HG03558 (cell line): ENCODE measurements at regions not wholly inside any gene's neighbourhood (a gene's known extent, or its start where the extent isn't known, plus 50 kb on each side); places are given as distances from the start of the nearest gene placed in this dataset.
A peak's percentile ranks its signal among the peaks of the same experiment; 100 is the strongest.

ENCODE experiments used
- ATAC-seq: cut with Tn5 transposase; IDR thresholded peaks from one replicate; pipeline ENCODE4 v1.9.1; 2021; ENCODE audit warnings: moderate number of reproducible peaks; ENCODE audit not compliant: unreplicated experiment; ENCODE audit errors: extremely low read depth

DNA sequence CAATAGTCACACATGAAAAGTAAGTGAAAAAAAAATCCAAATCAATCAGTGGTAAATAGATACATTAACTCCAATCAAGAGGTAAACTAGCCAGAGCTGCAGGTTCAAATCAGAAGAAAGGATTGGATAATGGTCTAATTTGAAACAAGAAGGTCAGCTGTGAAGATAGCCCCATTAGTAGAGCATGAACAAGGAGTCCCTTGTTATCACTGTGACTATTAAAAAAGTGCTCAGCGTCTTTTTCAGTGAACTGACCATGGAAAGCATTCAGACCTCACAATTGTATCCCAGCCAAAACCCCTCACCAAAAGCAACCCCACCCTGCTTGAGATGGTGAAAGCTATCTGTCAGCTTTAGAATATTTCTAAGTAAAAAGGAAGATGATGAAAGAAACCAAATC lies 125.0 kb upstream of the EGLN3 start:
- no peak for ATAC-seq

GRCh38 chr14:34075042-34075744 lies 124.3 kb upstream of the EGLN3 start:
- ATAC-seq = no peak

GRCh38 chr14:34072921-34073320 lies 122.0 kb upstream of the EGLN3 start:
- ATAC-seq = no peak

GRCh38 chr14:34072401-34072800 lies 121.5 kb upstream of the EGLN3 start:
- no peak for ATAC-seq

DNA sequence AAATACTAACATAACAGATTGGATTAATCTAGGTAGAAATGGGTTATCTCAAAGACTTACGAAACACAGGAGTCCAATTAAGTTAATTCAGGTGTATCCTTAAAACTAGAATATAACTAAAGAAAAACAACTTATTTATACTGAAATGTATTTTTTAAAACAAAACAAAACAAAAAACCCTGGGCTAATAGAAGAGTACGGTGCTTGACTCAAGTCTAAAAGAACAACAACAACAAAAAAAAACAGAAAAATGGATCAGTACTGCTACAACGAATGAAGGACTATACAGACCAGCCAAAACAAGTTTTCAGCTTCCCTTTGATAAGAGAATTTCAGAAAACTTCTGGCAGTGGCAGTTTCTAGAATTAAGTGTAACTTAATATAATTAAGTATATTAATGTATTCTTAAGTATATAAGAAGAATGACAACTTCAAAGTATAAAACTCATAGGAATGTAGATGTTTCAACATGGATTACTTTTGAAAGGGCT lies 120.1 kb upstream of the EGLN3 start:
- ATAC-seq = no peak

DNA sequence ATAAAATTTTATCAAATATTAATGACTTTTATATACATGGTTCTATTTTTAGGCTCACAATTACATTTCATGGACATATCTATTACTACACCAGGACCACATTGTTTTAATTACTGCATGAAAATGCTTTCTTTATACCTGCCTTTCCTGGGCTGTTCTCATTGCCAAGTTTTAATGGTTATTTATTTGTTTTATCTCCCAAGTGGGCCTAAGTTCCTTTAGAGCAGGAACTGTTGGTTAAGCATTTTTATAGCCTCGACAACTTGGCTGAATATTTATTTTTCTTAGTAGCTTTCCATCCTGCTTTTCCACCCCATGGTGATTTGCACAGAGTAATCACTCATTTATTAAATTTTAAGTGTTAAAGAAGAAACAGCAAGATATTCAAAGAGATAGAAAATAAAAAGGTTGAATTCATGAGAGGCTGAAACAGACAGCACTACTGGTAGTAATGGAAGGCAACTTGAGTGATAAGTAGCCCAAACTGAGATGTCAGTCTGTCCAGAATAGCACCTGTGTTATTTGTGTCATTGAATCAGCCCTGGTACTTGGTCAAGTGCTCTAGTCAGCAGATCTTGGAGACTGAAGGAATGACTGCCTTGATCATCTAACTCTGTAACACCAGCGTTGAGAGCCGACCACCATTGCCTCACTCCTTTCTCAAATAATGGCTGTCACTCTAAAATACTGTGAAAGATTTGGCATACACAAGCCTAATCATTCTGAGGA lies 119.1 kb upstream of the EGLN3 start:
- ATAC-seq = no peak

GRCh38 chr14:34067587-34067986 lies 116.7 kb upstream of the EGLN3 start:
- ATAC-seq = no peak

GRCh38 chr14:34065690-34066391 lies 115.0 kb upstream of the EGLN3 start:
- ATAC-seq = no peak

- no peak for ATAC-seq
Observed at GRCh38 chr14:34065236-34065635, 114.4 kb upstream of the EGLN3 start.

DNA sequence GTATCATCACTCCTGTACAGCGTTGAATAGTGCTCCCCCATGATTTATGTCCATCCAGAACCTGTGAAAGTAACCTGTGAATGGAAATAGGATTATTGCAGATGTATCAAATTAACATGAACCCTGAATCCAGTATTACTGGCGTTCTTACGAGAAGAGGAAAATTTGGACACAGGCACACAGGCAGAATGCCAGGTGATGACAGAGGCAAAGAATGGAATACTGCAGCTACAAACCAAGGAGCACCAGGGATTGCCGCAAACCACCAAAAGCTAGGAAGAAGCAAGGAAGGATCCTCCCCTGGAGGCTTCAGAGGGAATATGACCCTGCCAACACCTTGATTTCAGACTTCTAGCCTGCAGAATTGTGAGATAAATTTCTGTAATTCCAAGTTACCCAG lies 113.5 kb upstream of the EGLN3 start:
- no peak for ATAC-seq

- ATAC-seq = no peak
Observed at GRCh38 chr14:34063470-34064164, 112.7 kb upstream of the EGLN3 start.

- no peak for ATAC-seq
Observed at GRCh38 chr14:34063042-34063441, 112.2 kb upstream of the EGLN3 start.

GRCh38 chr14:34062353-34062973 lies 111.6 kb upstream of the EGLN3 start:
- ATAC-seq = no peak

- no peak for ATAC-seq
Observed at GRCh38 chr14:34060651-34060999, 109.8 kb upstream of the EGLN3 start.

DNA sequence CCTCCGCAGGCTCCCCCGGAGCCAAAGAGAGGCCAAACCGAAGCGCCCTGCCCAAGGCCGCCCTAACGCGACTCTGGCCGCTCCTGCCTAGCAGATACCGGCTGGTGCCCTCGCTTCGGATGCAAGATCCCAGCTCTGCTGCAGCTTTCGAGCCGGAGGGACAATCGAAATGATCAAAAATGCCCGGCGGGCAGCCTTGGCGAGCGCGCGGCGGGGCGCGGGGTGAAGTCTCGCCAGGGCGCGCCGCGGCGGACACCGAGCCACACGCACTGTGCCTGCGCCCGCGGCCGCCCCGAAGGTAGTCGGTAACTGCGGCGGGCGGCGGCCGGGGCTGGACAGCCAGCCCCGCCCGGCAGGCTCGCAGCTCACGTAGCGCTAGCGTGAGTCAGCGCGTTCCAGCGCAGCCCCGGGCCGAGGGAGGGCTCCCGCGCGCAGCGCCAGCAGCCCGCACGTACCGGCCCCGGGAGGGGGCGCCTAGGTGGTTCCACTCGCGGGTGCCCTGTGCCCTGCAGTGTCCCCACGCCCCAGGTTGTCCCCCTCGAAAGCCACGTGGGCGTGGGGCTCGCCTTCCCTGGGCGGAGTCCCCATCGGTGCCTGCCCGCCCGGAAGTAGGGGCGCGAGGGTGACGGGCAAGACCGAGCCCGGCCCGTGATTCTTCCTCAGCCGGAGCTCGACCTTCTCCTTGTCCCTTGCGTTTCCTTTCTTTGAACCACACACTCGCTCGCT lies 109.2 kb upstream of the EGLN3 start:
- peak; percentile 68 for ATAC-seq

DNA sequence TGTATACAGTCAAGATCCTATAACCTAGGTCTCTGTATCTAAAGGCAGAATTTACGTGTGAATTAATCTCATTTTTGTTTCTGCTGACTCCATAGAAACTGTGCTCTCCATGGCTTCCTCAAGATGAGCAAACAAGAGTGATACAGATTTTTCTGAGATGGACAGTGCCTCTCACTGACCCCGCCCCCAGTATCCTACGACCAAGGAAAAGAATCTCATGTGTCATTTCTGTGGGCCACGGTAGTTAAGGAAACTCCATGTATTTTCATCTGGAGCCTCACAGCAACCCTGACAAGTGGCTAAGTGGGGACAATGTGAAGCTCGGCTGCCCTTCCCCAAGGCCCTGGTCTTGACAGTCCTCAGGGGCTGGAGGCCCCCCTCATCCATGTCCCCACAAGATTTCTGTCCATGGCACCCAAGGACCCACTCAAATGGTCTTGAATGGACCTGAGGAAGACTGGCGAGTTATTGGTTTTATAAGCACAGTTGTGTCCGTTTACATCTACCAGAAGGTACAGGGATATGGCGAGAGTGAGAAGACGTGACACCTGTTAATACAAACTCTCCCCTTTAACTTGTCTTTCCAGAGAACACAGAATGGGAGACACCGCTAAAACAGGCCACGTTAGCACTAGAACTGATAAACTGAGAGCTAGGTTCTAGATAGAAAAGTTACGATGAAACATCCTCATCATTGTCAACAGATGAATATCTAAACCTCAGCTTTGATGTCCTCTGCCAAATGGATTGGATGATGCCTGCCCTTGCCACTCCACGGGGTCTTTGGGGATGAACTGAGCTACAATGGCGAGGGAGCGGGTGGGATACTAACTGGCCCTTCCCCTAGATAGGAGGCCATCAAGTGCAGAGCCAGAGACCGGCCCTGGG lies 108.4 kb upstream of the EGLN3 start:
- no peak for ATAC-seq

DNA sequence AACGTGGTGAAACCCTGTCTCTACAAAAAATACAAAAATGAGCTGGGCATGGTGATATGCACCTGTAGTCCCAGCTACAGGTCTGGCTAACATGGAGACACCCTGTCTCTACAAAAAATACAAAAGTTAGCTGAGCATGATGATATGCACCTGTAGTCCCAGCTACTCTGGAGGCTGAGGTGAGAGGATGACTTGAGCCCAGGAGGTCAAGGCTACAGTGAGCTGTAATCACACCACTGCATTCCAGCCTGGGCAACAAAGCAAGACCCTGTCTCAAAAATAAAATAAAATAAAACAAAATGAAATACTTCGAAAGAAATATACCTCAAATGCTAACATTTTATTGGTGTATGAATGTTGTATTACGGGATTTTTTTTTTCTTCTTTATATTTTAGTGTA lies 107.6 kb upstream of the EGLN3 start:
- no peak for ATAC-seq

GRCh38 chr14:34056046-34056445 lies 105.2 kb upstream of the EGLN3 start:
- no peak for ATAC-seq
